ENCODE measurements at regions not wholly inside any gene's neighbourhood (a gene's known extent, or its start where the extent isn't known, plus 50 kb on each side); places are given as distances from the start of the nearest gene placed in this dataset.

- Histone ChIP-seq H3K4me1 (ENCODE audit: control insufficient read depth in 1 of 2, insufficient read depth in 2 of 2, low read length in 2 of 2) (no peaks in the 10 kb centered on the region), H3K27me3 (ENCODE audit: insufficient read depth, low read length) (no peaks in the 10 kb centered on the region), H3K36me3 (ENCODE audit: control insufficient read depth in 1 of 2, insufficient read depth in 2 of 2, low read length in 2 of 2) (no peaks in the 10 kb centered on the region), H3K4me3 (replicated peaks in 1 of 2; ENCODE audit: low read depth in 1 of 2, low read length in 2 of 2) (no peak overlapping the region), H4K20me1 (ENCODE audit: insufficient read depth) (no peaks in the 10 kb centered on the region), H3K9me2 (ENCODE audit: insufficient read depth) (no peaks in the 10 kb centered on the region), H3K9me3 (ENCODE audit: control insufficient read depth in 1 of 2, insufficient read depth in 1 of 2, low read depth in 1 of 2, low read length in 2 of 2) (no peaks in the 10 kb centered on the region), H3K9ac (ENCODE audit: low read length) (no peak overlapping the region), H3K27ac (ENCODE audit: low read depth, low read length) (no peak overlapping the region), H2AFZ (ENCODE audit: low read depth, low read length, poor library complexity, severe bottlenecking) (no peak overlapping the region), H3K79me2 (ENCODE audit: insufficient read depth, low read length) (no peaks in the 10 kb centered on the region), H3K4me2 (ENCODE audit: low read length) (no peak overlapping the region)
- BruUV-seq (replicated peaks), result no TSS peak
- intact Hi-C loops (cut with micrococcal nuclease), result no loop called here
- ATAC-seq (no peak), DNase-seq (ENCODE audit: low read depth, low spot score) (no peak)
- ChIA-PET POLR2A (no interaction called here), RAD21 (ENCODE audit: low non-redundant PET in 1 of 2, low total read pairs in 2 of 2, uncharacterized antibody in 2 of 2, unreplicated experiment in 2 of 2) (no interaction called here), CTCF (no interaction called here)
- no peak for TF ChIP-seq CBX3 (IDR thresholded peaks at IDR 0.05; ENCODE audit: low read depth)
- no peak for TF ChIP-seq CTCF (IDR thresholded peaks at IDR 0.05 in 2 of 3, conservative IDR thresholded peaks at IDR 0.05 in 1 of 3; ENCODE audit: borderline replicate concordance in 1 of 3, insufficient read depth in 1 of 3, low read depth in 2 of 3, low read length in 2 of 3)
- no peak for TF ChIP-seq SRF (IDR thresholded peaks at IDR 0.05; ENCODE audit: low read depth)
- TF ChIP-seq SIN3A (IDR thresholded peaks at IDR 0.05; ENCODE audit: low read depth), result no peak
- no peak for TF ChIP-seq YY1 (IDR thresholded peaks at IDR 0.05; ENCODE audit: extremely low read depth, insufficient replicate concordance, low read depth, low read length)
- TF ChIP-seq JUND (IDR thresholded peaks at IDR 0.05), result no peak
- no peak for TF ChIP-seq ATF3 (IDR thresholded peaks at IDR 0.05)
- TF ChIP-seq SP1 (IDR thresholded peaks at IDR 0.05; ENCODE audit: low read depth), result no peak
- TF ChIP-seq EZH2 (IDR thresholded peaks at IDR 0.05), result no peak
- TF ChIP-seq POLR2A (IDR thresholded peaks at IDR 0.05; ENCODE audit: borderline replicate concordance, extremely low read depth, insufficient read depth, insufficient read length), result no peak
- TF ChIP-seq EZH2phosphoT487 (IDR thresholded peaks at IDR 0.05; ENCODE audit: borderline replicate concordance), result no peak
- no peak for TF ChIP-seq ELF1 (IDR thresholded peaks at IDR 0.05; ENCODE audit: borderline replicate concordance, low read depth)
- TF ChIP-seq EGR1 (IDR thresholded peaks at IDR 0.05; ENCODE audit: low read depth), result no peak
- no peak for TF ChIP-seq POLR2AphosphoS5 (IDR thresholded peaks at IDR 0.05; ENCODE audit: low read depth, low read length)
- TF ChIP-seq ZBTB33 (IDR thresholded peaks at IDR 0.05; ENCODE audit: extremely low read depth, insufficient replicate concordance, low read length), result no peak
- no peak for TF ChIP-seq MAX (IDR thresholded peaks at IDR 0.05)
- no peak for TF ChIP-seq RAD21 (IDR thresholded peaks at IDR 0.05; ENCODE audit: low read depth)
- TF ChIP-seq ZFX (IDR thresholded peaks at IDR 0.05), result no peak
- TF ChIP-seq ZNF274 (IDR thresholded peaks at IDR 0.05; ENCODE audit: low read depth, low read length), result no peak
- TF ChIP-seq TCF7L2 (IDR thresholded peaks at IDR 0.05; ENCODE audit: borderline replicate concordance, extremely low read depth, insufficient read depth, insufficient read length), result no peak
Measured at GRCh38 chr3:16761571-16761970, 123.2 kb upstream of the PLCL2 start.

All from HCT116 (cell line).